Right lobe of liver (tissue), 6 donors: ENCODE measurements at regions not wholly inside any gene's neighbourhood (a gene's known extent, or its start where the extent isn't known, plus 50 kb on each side); places are given as distances from the start of the nearest gene placed in this dataset.

Experiments used
- ATAC-seq, 4 donors: fragments of 200-7000 bp; cut with Tn5 transposase; one replicate each; pipeline ENCODE4 v1.9.1; 2020; ENCODE audit warnings: mild to moderate bottlenecking in 4 of 4, moderate library complexity in 4 of 4
- DNase-seq, 3 donors: peaks; one replicate each; pipeline ENCODE4 v3.0.0-alpha.2; 2020
- H3K27ac ChIP-seq, 3 donors: fragments of 200-600 bp; one replicate each; pipeline ENCODE4 v1.8.0; 2022
- H3K27me3 ChIP-seq, 2 donors: fragments of 200-600 bp; one replicate each; pipeline ENCODE4 v1.8.0; 2022
- H3K36me3 ChIP-seq, 4 donors: fragments of 200-600 bp; sonication (generic) in 1 of 4; one replicate each; pipeline versions ENCODE4 v1.5.1 to v1.8.0; 2017 to 2022; ENCODE audit warnings: control low read depth in 1 of 4
- H3K4me1 ChIP-seq, 4 donors: fragments of 200-600 bp; sonication (generic) in 1 of 4; one replicate each; pipeline versions ENCODE4 v1.5.1 to v1.8.0; 2017 to 2022; ENCODE audit warnings: control low read depth in 1 of 4
- H3K4me3 ChIP-seq, 3 donors: fragments of 200-600 bp; one replicate each; pipeline ENCODE4 v1.8.0; 2022
- H3K9me3 ChIP-seq, 4 donors: fragments of 200-600 bp; sonication (generic) in 1 of 4; one replicate each; pipeline versions ENCODE4 v1.5.1 to v1.8.0; 2017 to 2022; ENCODE audit warnings: control low read depth in 1 of 4
- CTCF ChIP-seq, 4 donors: fragments of 200-600 bp in 3 of 4; fragments of 450-650 bp in 1 of 4; IDR thresholded peaks; one replicate each; pipeline versions ENCODE4 v1.5.1 to v1.8.0; 2016 to 2022; ENCODE audit warnings: antibody characterized with exemption in 4 of 4, mild to moderate bottlenecking in 2 of 4
- POLR2A ChIP-seq: fragments of 450-650 bp; IDR thresholded peaks from one replicate; pipeline ENCODE4 v1.6.1; 2017; ENCODE audit warnings: antibody characterized with exemption, mild to moderate bottlenecking
- WGBS: methylation state at CpG from one replicate; pipeline ENCODE4 v1.1.6; 2018; ENCODE audit warnings: low coverage, low lambda C conversion rate; ENCODE audit not compliant: insufficient coverage; ENCODE audit errors: missing lambda C conversion rate; 5-methylcytosine and 5-hydroxymethylcytosine counted together
- intact Hi-C, 2 donors: fragments of 100-400 bp; cut with DNase I; formaldehyde crosslinking; loops; one replicate each; pipeline versions ENCODE4 v1.11.2 to v1.14.1; 2022
- donor health status: DM: no; HTN: yes; CAD: no.
- donor health status: DM: no; HTN: no; CAD: no.
- donor health status: DM: no; HTN: no; CAD: no.
- donor health status: DM: no; HTN: yes; CAD: no.
- donor health status: DM: no; HTN: yes; CAD: no.

GRCh38 chr4:189035654-189036053, 896.4 kb downstream of the TRIML1 start:
- no peaks in the 10 kb centered on the region for H3K27me3 ChIP-seq
- no peak overlapping the region for H3K4me3 ChIP-seq
- no peaks in the 10 kb centered on the region for H3K9me3 ChIP-seq
- TF ChIP-seq POLR2A (no peak), CTCF (IDR thresholded peaks at IDR 0.05) (no peak)
- no peak overlapping the region for H3K27ac ChIP-seq
- DNase-seq, result no peak
- intact Hi-C loops, result no loop called here
- no peak for ATAC-seq
- WGBS, result 38% methylated on average over 4 of the region's 19 CpGs
- H3K36me3 ChIP-seq, result no peaks in the 10 kb centered on the region
- H3K4me1 ChIP-seq, result no peaks in the 10 kb centered on the region

- no peak overlapping the region for H3K4me3 ChIP-seq
- 61% methylated on average over 6 of the region's 6 CpGs for WGBS
- no peak overlapping the region for H3K27ac ChIP-seq
- H3K36me3 ChIP-seq, result no peaks in the 10 kb centered on the region
- ATAC-seq (no peak), DNase-seq (no peak)
- no peaks in the 10 kb centered on the region for H3K9me3 ChIP-seq
- intact Hi-C loops, result no loop called here
- no peak for TF ChIP-seq POLR2A
- TF ChIP-seq CTCF (IDR thresholded peaks at IDR 0.05), result no peak
- H3K27me3 ChIP-seq, result no peaks in the 10 kb centered on the region
- H3K4me1 ChIP-seq, result no peaks in the 10 kb centered on the region
Measured at GRCh38 chr4:189036906-189037305, 897.7 kb downstream of the TRIML1 start.

GRCh38 chr4:189046642-189047041, 894.0 kb upstream of the FRG1 start:
- H3K36me3 ChIP-seq, result no peaks in the 10 kb centered on the region
- intact Hi-C loops, result no loop called here
- H3K4me3 ChIP-seq, result no peak overlapping the region
- H3K27me3 ChIP-seq, result peaks cover 0 to 13% of the 10 kb centered on the region in 2 donors
- no peaks in the 10 kb centered on the region for H3K9me3 ChIP-seq
- no peak overlapping the region for H3K27ac ChIP-seq
- TF ChIP-seq CTCF (IDR thresholded peaks at IDR 0.05), result no peak
- TF ChIP-seq POLR2A, result no peak
- no peaks in the 10 kb centered on the region for H3K4me1 ChIP-seq
- no peak for ATAC-seq
- WGBS, result 43% methylated on average over 1 of the region's 1 CpG
- DNase-seq, result no peak

GRCh38 chr4:189048119-189048518, 892.6 kb upstream of the FRG1 start:
- TF ChIP-seq POLR2A, result no peak
- TF ChIP-seq CTCF (IDR thresholded peaks at IDR 0.05), result no peak
- Histone ChIP-seq H3K27me3 (peaks cover 0 to 7% of the 10 kb centered on the region in 2 donors), H3K4me1 (no peaks in the 10 kb centered on the region), H3K36me3 (no peaks in the 10 kb centered on the region), H3K27ac (no peak overlapping the region), H3K9me3 (no peaks in the 10 kb centered on the region), H3K4me3 (no peak overlapping the region)
- DNase-seq, result no peak
- no peak for ATAC-seq
- intact Hi-C loops, result no loop called here
- WGBS, result 54% methylated on average over 1 of the region's 1 CpG

GRCh38 chr4:189049682-189050081, 891.0 kb upstream of the FRG1 start:
- intact Hi-C loops, result no loop called here
- no peak for TF ChIP-seq CTCF (IDR thresholded peaks at IDR 0.05)
- no peak for TF ChIP-seq POLR2A
- DNase-seq (no peak), ATAC-seq (no peak)
- H3K4me1 ChIP-seq, result no peaks in the 10 kb centered on the region
- no peak overlapping the region for H3K4me3 ChIP-seq
- WGBS, result 49% methylated on average over 8 of the region's 8 CpGs
- no peak overlapping the region for H3K27ac ChIP-seq
- peaks cover 0 to 7% of the 10 kb centered on the region in 2 donors for H3K27me3 ChIP-seq
- H3K36me3 ChIP-seq, result no peaks in the 10 kb centered on the region
- H3K9me3 ChIP-seq, result no peaks in the 10 kb centered on the region
